EL (cell line): ENCODE measurements at regions not wholly inside any gene's neighbourhood (a gene's known extent, or its start where the extent isn't known, plus 50 kb on each side); places are given as distances from the start of the nearest gene placed in this dataset.
A peak's percentile ranks its signal among the peaks of the same experiment; 100 is the strongest.

Experiments used
- DNase-seq: peaks from one replicate; pipeline ENCODE4 v3.0.0-alpha.2; 2016

- DNase-seq, result no peak
Measured at GRCh38 chr2:186189816-186190215, 296.2 kb upstream of the ZC3H15 start.

GRCh38 chr2:186195696-186196095 is 290.4 kb upstream of the ZC3H15 start:
- DNase-seq, result peak; percentile 6

DNA sequence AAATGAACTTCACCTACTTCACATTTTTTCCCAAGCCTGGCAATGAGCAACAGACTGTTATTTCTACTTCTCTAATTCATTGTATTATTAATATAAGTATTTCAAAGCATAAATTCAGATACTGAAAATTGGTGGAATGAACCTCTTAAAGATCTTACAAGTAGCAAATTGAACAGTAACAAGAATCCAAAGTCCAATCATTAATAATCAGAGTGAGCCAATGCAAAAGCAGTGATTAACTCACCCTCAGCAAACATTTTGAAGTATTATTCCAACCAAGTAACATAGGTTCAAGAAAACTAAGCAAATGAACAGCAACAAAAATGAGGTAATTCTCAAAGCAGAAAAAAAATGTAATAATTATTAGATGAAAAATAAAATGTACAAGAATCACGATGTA is 288.1 kb upstream of the ZC3H15 start:
- DNase-seq, result no peak

GRCh38 chr2:186199029-186199428 is 287.0 kb upstream of the ZC3H15 start:
- DNase-seq, result no peak

DNA sequence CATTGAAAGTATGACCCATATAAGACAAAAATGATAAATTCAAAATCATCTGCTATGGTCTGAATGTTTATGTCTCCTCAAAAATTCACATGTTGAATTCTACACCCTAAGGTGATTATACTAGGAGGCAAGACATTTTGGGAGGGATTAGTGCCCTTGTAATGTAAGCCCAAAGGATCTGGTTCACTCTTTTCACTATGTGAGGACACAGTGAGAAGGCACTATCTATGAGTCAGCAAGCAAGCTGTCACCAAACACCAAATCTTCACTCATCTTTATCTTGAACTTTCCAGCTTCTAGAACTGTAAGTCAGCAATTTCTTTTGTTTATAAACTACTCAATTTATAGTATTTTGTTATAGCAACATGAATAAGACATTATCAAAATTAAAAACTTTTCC is 284.7 kb upstream of the ZC3H15 start:
- DNase-seq, result peak; percentile 0

DNA sequence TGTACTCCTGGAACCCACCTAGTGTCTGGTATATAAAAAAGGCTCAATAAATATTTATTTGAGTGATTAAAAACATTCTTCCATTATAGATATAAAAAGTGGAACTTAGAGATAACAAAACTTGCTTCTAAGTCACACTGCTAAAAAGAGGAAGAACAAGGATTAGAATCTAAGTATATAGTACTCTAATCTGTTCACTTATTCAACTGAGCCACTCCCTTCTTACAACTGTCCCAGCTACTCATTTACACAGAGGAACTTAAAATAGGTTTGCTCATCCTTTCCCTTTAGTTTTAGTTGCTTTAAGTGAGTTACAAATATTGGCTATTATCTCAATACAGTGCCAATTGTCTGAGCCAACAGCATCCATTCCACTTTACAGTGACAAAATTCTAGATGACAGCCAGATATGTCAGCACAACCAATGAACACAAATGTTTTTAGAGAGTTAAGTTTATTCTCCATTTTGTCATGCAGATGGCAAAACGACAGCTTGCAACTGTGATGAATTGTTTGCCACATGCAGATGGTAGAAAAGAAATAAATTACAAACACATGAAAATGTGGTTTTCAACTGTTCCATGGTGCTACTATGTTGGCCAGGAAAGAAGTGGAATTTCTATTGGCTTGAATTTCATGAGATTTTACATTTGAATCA is 280.7 kb upstream of the ZC3H15 start:
- DNase-seq, result no peak

- no peak for DNase-seq
Measured at GRCh38 chr2:186209532-186209931, 276.5 kb upstream of the ZC3H15 start.

- DNase-seq, result no peak
Measured at GRCh38 chr2:186220409-186220808, 265.7 kb upstream of the ZC3H15 start.

DNA sequence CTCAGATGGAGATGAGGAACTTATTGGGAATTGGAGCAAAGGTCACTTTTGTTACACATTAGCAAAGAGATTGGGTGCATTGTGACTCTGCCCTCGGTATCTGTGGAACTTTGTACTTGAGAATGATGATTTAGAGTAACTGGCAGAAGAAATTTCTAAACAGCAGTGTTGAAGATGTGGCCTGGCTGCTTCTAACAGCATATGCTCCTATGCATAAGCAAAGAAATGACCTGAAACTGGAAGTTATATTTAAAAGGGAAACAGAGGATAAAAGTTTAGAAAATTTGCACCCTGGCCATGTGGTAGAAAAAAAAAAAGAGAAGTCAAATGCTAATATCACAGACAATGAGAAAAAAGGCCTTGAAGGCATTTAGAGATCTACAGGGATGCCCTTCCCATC is 256.8 kb upstream of the ZC3H15 start:
- no peak for DNase-seq

GRCh38 chr2:186241874-186242273 is 244.2 kb upstream of the ZC3H15 start:
- no peak for DNase-seq

DNA sequence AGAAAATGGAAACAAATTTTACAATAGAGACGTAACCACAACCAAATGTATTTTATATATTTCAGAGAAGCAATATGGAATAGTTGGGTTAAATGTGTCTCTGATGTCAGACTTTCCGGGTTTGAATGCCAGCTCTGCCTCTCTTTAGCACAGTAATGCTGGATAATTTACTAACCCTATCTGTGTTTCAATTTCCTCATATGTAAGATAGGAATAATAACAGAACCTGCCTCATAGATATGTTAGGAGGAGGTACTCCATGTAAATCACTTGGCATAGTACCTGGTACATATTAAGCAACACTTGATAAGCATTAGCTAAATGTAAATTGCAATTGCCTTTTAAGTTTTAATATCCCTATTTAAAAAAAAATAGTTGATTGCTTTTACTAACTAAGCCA is 231.3 kb upstream of the ZC3H15 start:
- DNase-seq, result no peak

GRCh38 chr2:186255823-186256222 is 230.2 kb upstream of the ZC3H15 start:
- DNase-seq, result no peak

- DNase-seq, result peak; percentile 35
Measured at GRCh38 chr2:186256540-186256939, 229.5 kb upstream of the ZC3H15 start.

DNA sequence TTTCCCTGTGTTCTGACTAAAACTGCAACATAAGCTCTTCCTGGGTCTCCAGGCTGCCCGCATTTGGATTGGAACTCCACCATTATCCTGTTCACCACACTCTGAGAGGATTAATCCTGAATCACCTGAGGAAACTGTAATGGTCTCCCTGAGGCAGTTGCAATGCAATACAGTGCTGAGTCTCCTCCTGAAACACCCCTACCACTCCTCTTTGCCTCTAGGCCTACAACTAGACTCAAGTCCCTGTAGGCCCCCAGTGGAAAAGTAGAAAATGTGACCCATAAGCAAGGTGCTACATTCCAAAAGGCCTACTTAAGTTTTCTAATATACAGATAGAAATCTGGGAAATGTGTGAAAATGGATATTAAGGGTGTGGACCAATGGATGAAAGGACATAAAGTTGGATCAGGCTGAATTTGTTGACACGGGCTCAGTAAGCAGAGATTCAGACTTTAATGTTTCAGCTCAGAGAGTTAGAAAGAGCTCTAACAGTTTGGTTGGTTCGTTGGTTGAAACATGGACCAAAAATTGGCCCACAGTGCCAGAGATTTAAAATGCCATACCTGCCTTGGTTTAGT is 222.3 kb upstream of the ZC3H15 start:
- DNase-seq, result no peak

GRCh38 chr2:186269536-186269935 is 216.5 kb upstream of the ZC3H15 start:
- DNase-seq, result no peak

DNA sequence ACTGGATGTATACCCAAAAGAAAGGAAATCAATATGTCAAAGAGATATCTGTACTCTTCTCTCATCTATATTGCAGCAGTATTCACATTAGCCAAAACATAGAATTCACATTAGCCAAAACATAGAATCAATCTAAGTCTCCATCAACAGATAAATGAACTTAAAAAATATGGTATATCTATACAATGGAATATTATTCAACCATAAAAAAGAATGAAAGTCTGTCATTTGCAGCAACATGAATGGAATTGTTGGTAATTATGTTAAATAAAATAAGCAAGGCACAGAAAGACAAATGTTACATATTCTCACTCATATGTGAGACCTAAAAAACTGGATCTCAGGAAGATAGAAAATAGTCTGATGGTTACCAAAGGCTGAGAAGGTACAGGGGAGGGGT is 212.1 kb upstream of the ZC3H15 start:
- no peak for DNase-seq

DNA sequence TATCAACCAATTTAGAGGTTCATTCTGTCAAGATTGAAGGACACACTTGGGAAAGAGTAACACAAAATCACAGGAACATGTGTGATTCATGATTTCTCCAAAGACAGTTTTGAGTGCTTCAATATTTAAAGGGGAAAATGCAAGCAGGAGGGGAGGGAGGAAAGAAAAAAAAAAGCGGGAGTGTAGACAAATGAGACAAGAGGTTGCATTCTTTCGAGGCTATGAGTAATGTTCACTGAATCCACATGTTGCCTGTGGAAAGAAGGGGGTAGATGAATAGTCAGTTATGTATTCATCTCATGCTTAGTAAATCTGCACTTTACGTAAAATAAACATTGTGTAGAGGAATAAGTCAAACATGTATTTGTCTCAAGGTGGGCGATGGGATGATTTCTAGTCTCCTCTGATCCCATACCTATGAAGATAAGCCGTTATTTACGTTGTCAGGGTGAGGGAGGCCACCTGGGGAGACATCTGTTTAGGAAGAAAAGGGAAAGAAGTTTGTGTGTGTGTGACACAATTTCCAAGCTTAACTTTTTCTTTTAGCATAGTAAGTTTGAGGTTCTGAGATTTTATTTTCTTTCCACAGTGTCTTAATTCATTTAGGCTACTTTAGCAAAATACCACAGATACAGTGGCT is 211.0 kb upstream of the ZC3H15 start:
- peak; percentile 76 for DNase-seq

DNA sequence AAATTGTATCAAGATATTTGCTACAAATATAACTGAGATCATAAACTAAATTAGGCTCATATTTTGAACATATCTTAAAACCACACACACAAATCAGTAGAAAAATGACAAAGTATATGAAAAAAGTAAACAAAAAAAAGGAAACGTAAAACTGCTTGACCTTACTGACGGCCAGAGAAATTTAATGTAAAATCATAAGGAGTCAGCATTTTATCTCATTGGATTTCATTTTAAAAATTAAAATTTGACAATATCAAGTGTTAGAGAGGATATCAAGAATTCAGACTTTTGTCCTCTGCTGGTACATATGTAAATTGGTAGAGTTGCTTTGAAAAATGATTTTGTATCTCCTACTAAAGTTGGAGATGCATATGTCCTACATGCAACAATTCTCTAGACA is 209.2 kb upstream of the ZC3H15 start:
- no peak for DNase-seq

DNA sequence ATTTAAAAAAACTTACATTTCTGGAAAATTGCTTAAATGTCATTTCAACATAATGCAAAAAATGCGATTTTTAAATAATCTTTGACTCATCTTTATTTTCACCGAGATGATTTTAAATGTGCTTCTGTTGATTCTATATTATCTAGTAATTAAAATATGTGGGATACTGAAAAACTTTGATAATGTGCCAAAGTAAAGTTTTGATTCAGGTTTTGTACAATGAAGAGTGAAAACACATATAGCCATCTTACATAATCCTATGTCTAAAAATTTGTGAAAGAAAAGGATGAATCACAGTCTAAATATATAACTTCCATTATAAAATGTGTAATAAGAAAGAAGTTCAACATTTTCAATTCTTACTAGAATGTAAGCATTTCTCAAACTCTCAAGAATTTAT is 204.3 kb upstream of the ZC3H15 start:
- DNase-seq, result no peak

DNA sequence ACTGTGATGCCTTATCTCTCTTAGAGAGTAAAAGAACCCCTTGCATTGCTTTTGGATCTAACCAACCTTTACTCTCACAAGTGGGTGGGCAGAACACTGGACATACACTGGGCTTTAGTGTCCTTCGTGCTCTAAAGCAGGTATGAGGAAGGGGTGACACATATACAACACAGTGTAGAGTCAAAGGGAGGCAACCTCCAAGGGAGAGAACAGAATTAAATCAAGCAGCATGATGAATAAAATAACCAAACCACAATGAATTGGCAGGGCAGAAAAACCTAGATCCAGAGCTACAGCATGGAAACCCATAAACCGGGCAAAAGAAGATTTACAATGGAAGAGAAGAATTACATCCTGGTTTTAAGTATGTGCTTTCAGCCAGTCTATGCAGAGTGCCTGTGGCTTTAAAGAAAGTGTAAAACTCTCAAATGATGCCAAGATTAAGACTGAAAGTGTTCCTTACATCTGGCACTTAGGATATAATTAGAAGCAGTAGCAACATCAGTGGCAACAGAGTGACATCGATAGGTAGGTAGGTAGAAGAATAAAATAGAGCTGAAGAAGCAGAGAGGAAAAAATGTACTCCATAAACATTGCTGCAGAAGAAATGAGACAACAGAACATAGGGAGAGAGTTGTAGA is 191.7 kb upstream of the ZC3H15 start:
- no peak for DNase-seq

- DNase-seq, result no peak
Measured at GRCh38 chr2:186299610-186300009, 186.4 kb upstream of the ZC3H15 start.

- DNase-seq, result no peak
Measured at GRCh38 chr2:186302263-186302662, 183.8 kb upstream of the ZC3H15 start.

DNA sequence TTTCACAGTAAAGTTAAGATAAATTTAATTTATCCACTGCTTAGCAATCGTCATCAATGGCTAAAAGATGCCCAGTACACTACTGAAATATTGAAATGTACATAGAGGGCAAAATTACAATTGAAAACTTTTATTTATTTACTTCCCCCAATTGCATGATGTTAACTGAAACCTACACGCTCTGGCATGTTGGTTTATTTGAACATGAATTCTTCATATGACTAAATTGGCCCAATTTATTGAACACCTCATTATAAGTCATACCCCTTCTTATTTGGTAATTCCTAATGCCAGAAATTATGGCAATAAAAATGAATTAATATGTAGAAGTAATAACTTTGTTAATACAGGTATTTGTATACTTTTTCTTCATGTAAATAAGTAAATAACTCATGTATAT is 183.0 kb upstream of the ZC3H15 start:
- no peak for DNase-seq

- no peak for DNase-seq
Measured at GRCh38 chr2:186304064-186304463, 182.0 kb upstream of the ZC3H15 start.
